GM23338 (cell line): ENCODE measurements at regions not wholly inside any gene's neighbourhood (a gene's known extent, or its start where the extent isn't known, plus 50 kb on each side); places are given as distances from the start of the nearest gene placed in this dataset.

Experiments
- ATAC-seq: fragments of 200-7000 bp; cut with Tn5 transposase; 3 replicates; pipeline ENCODE4 v1.9.1; 2020
- DNase-seq: peaks from one replicate; pipeline ENCODE4 v3.0.0-alpha.2; 2015; ENCODE audit warnings: low spot score
- H2AFZ ChIP-seq: fragments of 200-600 bp; sonication (generic); 2 replicates; pipeline ENCODE4 v1.8.0; 2016; ENCODE audit warnings: antibody characterized with exemption, mild to moderate bottlenecking, moderate library complexity
- H3F3A ChIP-seq: fragments of 200-600 bp; sonication (generic); replicated peaks from 2 replicates; pipeline ENCODE4 v1.8.0; 2017; ENCODE audit warnings: antibody characterized with exemption, mixed run types, low read depth
- H3K27ac ChIP-seq: fragments of 200-600 bp; sonication (generic); 2 replicates; pipeline ENCODE4 v1.6.1; 2016; ENCODE audit warnings: low read depth
- H3K27me3 ChIP-seq: fragments of 200-600 bp; sonication (generic); 2 replicates; pipeline ENCODE4 v1.8.0; 2016; ENCODE audit warnings: mild to moderate bottlenecking, mixed run types, moderate library complexity; ENCODE audit not compliant: insufficient read depth
- H3K36me3 ChIP-seq: fragments of 200-600 bp; sonication (generic); 2 replicates; pipeline ENCODE4 v1.8.0; 2016; ENCODE audit warnings: mild to moderate bottlenecking; ENCODE audit not compliant: insufficient read depth
- H3K4me1 ChIP-seq: fragments of 200-600 bp; sonication (generic); 2 replicates; pipeline ENCODE4 v1.8.0; 2016; ENCODE audit warnings: mild to moderate bottlenecking, moderate library complexity; ENCODE audit not compliant: insufficient read depth
- H3K4me2 ChIP-seq: fragments of 200-600 bp; sonication (generic); 2 replicates; pipeline ENCODE4 v1.7.1; 2017; ENCODE audit warnings: mixed run types
- H3K4me3 ChIP-seq: fragments of 200-600 bp; sonication (generic); 2 replicates; pipeline ENCODE4 v1.6.1; 2016; ENCODE audit warnings: mixed run types
- H3K79me2 ChIP-seq: fragments of 200-600 bp; sonication (generic); replicated peaks from 2 replicates; pipeline ENCODE4 v1.8.0; 2017; ENCODE audit warnings: mild to moderate bottlenecking; ENCODE audit not compliant: insufficient read depth
- H3K9me2 ChIP-seq: fragments of 200-600 bp; sonication (generic); 2 replicates; pipeline ENCODE4 v1.8.0; 2017; ENCODE audit not compliant: insufficient read depth
- H4K20me1 ChIP-seq: fragments of 200-600 bp; sonication (generic); replicated peaks from 2 replicates; pipeline ENCODE4 v1.8.0; 2017; ENCODE audit warnings: mild to moderate bottlenecking; ENCODE audit not compliant: insufficient read depth
- H3K27ac Mint-ChIP-seq: 2 replicates; pipeline ENCODE4 v1.8.0; 2020; ENCODE audit warnings: inconsistent platforms, mild to moderate bottlenecking, moderate library complexity, mixed read lengths
- H3K27me3 Mint-ChIP-seq: 3 replicates; pipeline ENCODE4 v1.8.0; 2022; ENCODE audit warnings: low read depth, mild to moderate bottlenecking, moderate library complexity, mixed read lengths, inconsistent platforms; ENCODE audit not compliant: insufficient read depth, poor library complexity
- H3K36me3 Mint-ChIP-seq: 3 replicates; pipeline ENCODE4 v1.8.0; 2021; ENCODE audit warnings: low read depth, mild to moderate bottlenecking, inconsistent platforms, moderate library complexity, mixed read lengths
- H3K4me1 Mint-ChIP-seq: 3 replicates; pipeline ENCODE4 v1.8.0; 2020; ENCODE audit warnings: mild to moderate bottlenecking, inconsistent platforms, mixed read lengths
- H3K4me3 Mint-ChIP-seq: 3 replicates; pipeline ENCODE4 v1.8.0; 2021; ENCODE audit warnings: moderate library complexity, mild to moderate bottlenecking, inconsistent platforms, mixed read lengths
- H3K9me3 Mint-ChIP-seq: 3 replicates; pipeline ENCODE4 v1.8.0; 2020; ENCODE audit warnings: moderate library complexity, mild to moderate bottlenecking, inconsistent platforms, mixed read lengths
- CREB1 ChIP-seq: fragments of 250-450 bp; sonication (Bioruptor Pico); IDR thresholded peaks from 2 replicates; pipeline ENCODE4 v1.5.0; 2020; ENCODE audit warnings: low read depth, mild to moderate bottlenecking, moderate library complexity
- EZH2 ChIP-seq: fragments of 200-600 bp; sonication (generic); IDR thresholded peaks from one replicate; pipeline ENCODE4 v1.8.0; 2017; ENCODE audit warnings: antibody characterized with exemption, mild to moderate bottlenecking, low read depth; ENCODE audit not compliant: unreplicated experiment
- EZH2phosphoT487 ChIP-seq: fragments of 200-600 bp; sonication (generic); IDR thresholded peaks from one replicate; pipeline ENCODE4 v1.8.1; 2018; ENCODE audit warnings: antibody characterized with exemption; ENCODE audit not compliant: unreplicated experiment
- JUNB ChIP-seq: IDR thresholded peaks from one replicate; pipeline ENCODE4 v1.6.1; 2016; ENCODE audit warnings: antibody characterized with exemption; ENCODE audit not compliant: unreplicated experiment
- NANOG ChIP-seq: IDR thresholded peaks from 2 replicates; pipeline ENCODE4 v1.6.1; 2016; ENCODE audit warnings: antibody characterized with exemption, borderline replicate concordance
- POLR2AphosphoS5 ChIP-seq: IDR thresholded peaks from 2 replicates; pipeline ENCODE4 v1.6.1; 2016; ENCODE audit warnings: antibody characterized with exemption, low read depth
- STAT1 ChIP-seq: IDR thresholded peaks from one replicate; pipeline ENCODE4 v1.6.1; 2016; ENCODE audit warnings: antibody characterized with exemption; ENCODE audit not compliant: unreplicated experiment
- ZNF114 ChIP-seq: fragments of 250-450 bp; sonication (Bioruptor Pico); IDR thresholded peaks from 2 replicates; pipeline ENCODE4 v1.5.0; 2020; ENCODE audit warnings: mild to moderate bottlenecking, moderate library complexity
- ZNF331 ChIP-seq: fragments of 250-450 bp; sonication (Bioruptor Pico); IDR thresholded peaks from 2 replicates; pipeline ENCODE4 v1.5.0; 2020; ENCODE audit warnings: low read depth, mild to moderate bottlenecking, moderate library complexity
- TF ChIP-seq, protein P1 (sequence below), 2 experiments: fragments of 200-600 bp in 1 of 2; sonication (generic) in 1 of 2; conservative IDR thresholded peaks; 2 replicates each; pipeline versions ENCODE4 v1.5.1 to v1.6.1; 2016 to 2017; ENCODE audit warnings: antibody characterized with exemption in 2 of 2, low read depth in 2 of 2, mild to moderate bottlenecking in 2 of 2, moderate library complexity in 1 of 2
- TF ChIP-seq, protein P2 (sequence below): IDR thresholded peaks from 2 replicates; pipeline ENCODE4 v1.6.1; 2016; ENCODE audit warnings: antibody characterized with exemption

DNA sequence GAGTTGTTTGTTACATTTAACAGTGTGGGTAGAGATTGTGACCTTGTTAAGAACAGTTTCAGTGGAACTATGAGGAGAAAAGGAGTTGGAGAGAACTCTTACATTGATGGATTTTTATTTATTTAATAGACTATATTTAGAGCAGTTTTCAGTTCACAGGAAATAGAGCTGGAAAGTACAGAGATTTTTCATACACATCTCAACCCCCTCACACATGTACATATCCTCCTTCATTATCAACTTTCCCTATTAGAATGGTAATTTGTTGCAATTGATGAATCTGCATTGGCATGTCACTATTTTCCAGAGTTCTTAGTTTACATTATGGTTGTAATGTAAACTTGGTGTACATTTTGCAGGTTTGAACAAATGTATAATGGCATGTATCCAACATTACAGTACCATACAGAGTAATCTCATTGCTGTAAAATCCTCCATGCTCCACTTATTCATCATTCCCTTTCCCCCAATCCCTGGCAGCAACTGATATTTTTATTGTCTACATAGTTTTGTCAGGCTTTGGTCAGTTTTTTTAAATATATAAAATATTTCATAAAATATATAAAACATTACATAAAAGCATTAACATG, 756.6 kb upstream of the DPPA4 start:
- Mint-ChIP-seq H3K9me3 (peaks cover 4% of the 10 kb centered on the region; the same call in 2 of the 3 replicates), H3K27me3 (no peaks in the 10 kb centered on the region), H3K27ac (no peak overlapping the region), H3K4me3 (no peak overlapping the region), H3K4me1 (no peaks in the 10 kb centered on the region), H3K36me3 (no peaks in the 10 kb centered on the region; the same call in 1 of the 3 replicates)
- no peaks in the 10 kb centered on the region for H3F3A ChIP-seq
- no peaks in the 10 kb centered on the region for H4K20me1 ChIP-seq
- no peaks in the 10 kb centered on the region for H3K4me1 ChIP-seq
- no peaks in the 10 kb centered on the region for H3K79me2 ChIP-seq
- no peak overlapping the region for H3K4me3 ChIP-seq
- no peak overlapping the region for H2AFZ ChIP-seq
- H3K4me2 ChIP-seq = no peak overlapping the region
- no peaks in the 10 kb centered on the region for H3K27me3 ChIP-seq
- peaks cover 10% of the 10 kb centered on the region; the same call in 1 of the 2 replicates for H3K9me2 ChIP-seq
- no peak overlapping the region for H3K27ac ChIP-seq
- no peak for DNase-seq
- no peaks in the 10 kb centered on the region for H3K36me3 ChIP-seq
- TF ChIP-seq, protein P1, sequence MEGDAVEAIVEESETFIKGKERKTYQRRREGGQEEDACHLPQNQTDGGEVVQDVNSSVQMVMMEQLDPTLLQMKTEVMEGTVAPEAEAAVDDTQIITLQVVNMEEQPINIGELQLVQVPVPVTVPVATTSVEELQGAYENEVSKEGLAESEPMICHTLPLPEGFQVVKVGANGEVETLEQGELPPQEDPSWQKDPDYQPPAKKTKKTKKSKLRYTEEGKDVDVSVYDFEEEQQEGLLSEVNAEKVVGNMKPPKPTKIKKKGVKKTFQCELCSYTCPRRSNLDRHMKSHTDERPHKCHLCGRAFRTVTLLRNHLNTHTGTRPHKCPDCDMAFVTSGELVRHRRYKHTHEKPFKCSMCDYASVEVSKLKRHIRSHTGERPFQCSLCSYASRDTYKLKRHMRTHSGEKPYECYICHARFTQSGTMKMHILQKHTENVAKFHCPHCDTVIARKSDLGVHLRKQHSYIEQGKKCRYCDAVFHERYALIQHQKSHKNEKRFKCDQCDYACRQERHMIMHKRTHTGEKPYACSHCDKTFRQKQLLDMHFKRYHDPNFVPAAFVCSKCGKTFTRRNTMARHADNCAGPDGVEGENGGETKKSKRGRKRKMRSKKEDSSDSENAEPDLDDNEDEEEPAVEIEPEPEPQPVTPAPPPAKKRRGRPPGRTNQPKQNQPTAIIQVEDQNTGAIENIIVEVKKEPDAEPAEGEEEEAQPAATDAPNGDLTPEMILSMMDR (conservative IDR thresholded peaks at IDR 0.05; ENCODE audit: low read depth in 2 of 2) = no peak
- TF ChIP-seq POLR2AphosphoS5 (no peak), JUNB (no peak), ZNF331 (CRISPR knock-in tag) (no peak), EZH2 (no peak)
- no peak for ATAC-seq

DNA sequence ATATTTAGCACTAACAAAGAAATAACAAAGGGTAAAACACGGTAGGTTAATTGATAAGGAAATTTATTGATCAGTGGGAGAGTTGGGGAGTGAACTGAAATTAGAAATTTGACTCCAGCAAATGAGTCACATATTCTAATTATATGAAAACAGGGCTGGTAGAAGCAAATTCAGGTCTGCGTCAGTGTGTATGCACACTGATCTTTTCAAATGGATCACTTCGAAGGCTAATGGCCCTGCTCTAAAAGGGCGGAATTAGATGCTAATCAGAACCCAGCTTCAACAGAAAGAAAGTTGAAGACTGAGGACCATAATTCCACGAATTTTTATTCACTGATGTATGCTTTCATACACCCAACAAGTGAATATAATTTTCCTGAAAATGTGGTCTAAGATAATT, 762.4 kb upstream of the DPPA4 start:
- Histone ChIP-seq H3K4me1 (0 out of 2 replicates have a peak, but pooled peaks cover 7% of the 10 kb centered on the region), H3K4me2 (peak overlapping the region; percentile 41), H3K9me2 (no peaks in the 10 kb centered on the region; the same call in 1 of the 2 replicates), H3F3A (no peaks in the 10 kb centered on the region), H3K27ac (no peak overlapping the region), H3K36me3 (no peaks in the 10 kb centered on the region), H4K20me1 (no peaks in the 10 kb centered on the region), H2AFZ (peak overlapping the region; percentile 53; the same call in 1 of the 2 replicates), H3K79me2 (no peaks in the 10 kb centered on the region), H3K27me3 (no peaks in the 10 kb centered on the region), H3K4me3 (no peak overlapping the region)
- no peak overlapping the region for H3K27ac Mint-ChIP-seq
- H3K4me3 Mint-ChIP-seq = no peak overlapping the region
- no peaks in the 10 kb centered on the region for H3K36me3 Mint-ChIP-seq
- ATAC-seq = peak; percentile 33; the same call in 1 of the 3 replicates
- H3K4me1 Mint-ChIP-seq = peaks cover 8% of the 10 kb centered on the region; the same call in 2 of the 3 replicates
- peaks cover 4% of the 10 kb centered on the region; the same call in 2 of the 3 replicates for H3K9me3 Mint-ChIP-seq
- H3K27me3 Mint-ChIP-seq = no peaks in the 10 kb centered on the region
- DNase-seq = peak; percentile 14
- TF ChIP-seq JUNB (no peak), CREB1 (CRISPR knock-in tag) (no peak), ZNF114 (CRISPR knock-in tag) (no peak), EZH2phosphoT487 (no peak), EZH2 (no peak), NANOG (no peak), POLR2AphosphoS5 (no peak), STAT1 (no peak), ZNF331 (CRISPR knock-in tag) (no peak)
- TF ChIP-seq, protein P1 (conservative IDR thresholded peaks at IDR 0.05; ENCODE audit: low read depth in 2 of 2) = no peak
- TF ChIP-seq, protein P2, sequence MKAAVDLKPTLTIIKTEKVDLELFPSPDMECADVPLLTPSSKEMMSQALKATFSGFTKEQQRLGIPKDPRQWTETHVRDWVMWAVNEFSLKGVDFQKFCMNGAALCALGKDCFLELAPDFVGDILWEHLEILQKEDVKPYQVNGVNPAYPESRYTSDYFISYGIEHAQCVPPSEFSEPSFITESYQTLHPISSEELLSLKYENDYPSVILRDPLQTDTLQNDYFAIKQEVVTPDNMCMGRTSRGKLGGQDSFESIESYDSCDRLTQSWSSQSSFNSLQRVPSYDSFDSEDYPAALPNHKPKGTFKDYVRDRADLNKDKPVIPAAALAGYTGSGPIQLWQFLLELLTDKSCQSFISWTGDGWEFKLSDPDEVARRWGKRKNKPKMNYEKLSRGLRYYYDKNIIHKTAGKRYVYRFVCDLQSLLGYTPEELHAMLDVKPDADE = no peak
